ENCODE measurements at regions not wholly inside any gene's neighbourhood (a gene's known extent, or its start where the extent isn't known, plus 50 kb on each side); places are given as distances from the start of the nearest gene placed in this dataset.
A peak's percentile ranks its signal among the peaks of the same experiment; 100 is the strongest.

- peaks cover 6% of the 10 kb centered on the region for H3K4me1 ChIP-seq
- no peak for DNase-seq
- H3K4me3 ChIP-seq, result no peak overlapping the region
- H3K27ac ChIP-seq, result no peak overlapping the region
- WGBS, 2 donors, result 73 to 74% methylated on average over 7 of the region's 7 CpGs
- TF ChIP-seq CTCF (IDR thresholded peaks at IDR 0.05), result no peak
- no peak for TF ChIP-seq POLR2A (IDR thresholded peaks at IDR 0.05)
- ATAC-seq, result no peak
- no peaks in the 10 kb centered on the region for H3K9me3 ChIP-seq
- intact Hi-C loops (cut with DNase I), result no loop called here
- H3K36me3 ChIP-seq (replicated peaks in 1 of 2; ENCODE audit: insufficient read depth in 1 of 2, low read depth in 2 of 2), result no peaks in the 10 kb centered on the region
- no peaks in the 10 kb centered on the region for H3K27me3 ChIP-seq
Observed at GRCh38 chr11:122230385-122230755, 114.4 kb upstream of the BLID start.

- ATAC-seq (no peak), DNase-seq (peak in 1 of 4 donors; percentile 15)
- Histone ChIP-seq H3K27me3 (no peaks in the 10 kb centered on the region), H3K4me1 (no peaks in the 10 kb centered on the region), H3K9me3 (no peaks in the 10 kb centered on the region), H3K4me3 (no peak overlapping the region), H3K36me3 (replicated peaks in 1 of 2; ENCODE audit: insufficient read depth in 1 of 2, low read depth in 2 of 2) (no peaks in the 10 kb centered on the region), H3K27ac (no peak overlapping the region)
- TF ChIP-seq CTCF (IDR thresholded peaks at IDR 0.05), result no peak
- TF ChIP-seq POLR2A (IDR thresholded peaks at IDR 0.05), result no peak
- intact Hi-C loops (cut with DNase I), result loop anchor here (5.0 kb wide), 1 partner anchor 68 kb away; no protein-coding TSS in a partner anchor
- WGBS, 2 donors, result 64 to 67% methylated on average over 22 of the region's 22 CpGs
Observed at GRCh38 chr11:122229481-122230384, 113.7 kb upstream of the BLID start.

GRCh38 chr11:122229078-122229477, 113.1 kb upstream of the BLID start:
- WGBS, 2 donors, result 64 to 92% methylated on average over 2 of the region's 2 CpGs
- intact Hi-C loops (cut with DNase I), result loop anchor here (5.0 kb wide), 1 partner anchor 68 kb away; no protein-coding TSS in a partner anchor
- H3K4me1 ChIP-seq, result no peaks in the 10 kb centered on the region
- H3K27ac ChIP-seq, result no peak overlapping the region
- H3K9me3 ChIP-seq, result no peaks in the 10 kb centered on the region
- no peak overlapping the region for H3K4me3 ChIP-seq
- H3K36me3 ChIP-seq (replicated peaks in 1 of 2; ENCODE audit: insufficient read depth in 1 of 2, low read depth in 2 of 2), result no peaks in the 10 kb centered on the region
- ATAC-seq, result no peak
- no peak for DNase-seq
- no peaks in the 10 kb centered on the region for H3K27me3 ChIP-seq
- TF ChIP-seq POLR2A (IDR thresholded peaks at IDR 0.05) (no peak), CTCF (IDR thresholded peaks at IDR 0.05) (no peak)

GRCh38 chr11:122226810-122227379, 110.9 kb upstream of the BLID start:
- 74 to 87% methylated on average over 4 of the region's 4 CpGs for WGBS, 2 donors
- no peaks in the 10 kb centered on the region for H3K9me3 ChIP-seq
- H3K27ac ChIP-seq, result no peak overlapping the region
- H3K27me3 ChIP-seq, result no peaks in the 10 kb centered on the region
- H3K4me3 ChIP-seq, result no peak overlapping the region
- no peak for TF ChIP-seq POLR2A (IDR thresholded peaks at IDR 0.05)
- no peak for TF ChIP-seq CTCF (IDR thresholded peaks at IDR 0.05)
- H3K36me3 ChIP-seq (replicated peaks in 1 of 2; ENCODE audit: insufficient read depth in 1 of 2, low read depth in 2 of 2), result no peaks in the 10 kb centered on the region
- H3K4me1 ChIP-seq, result no peaks in the 10 kb centered on the region
- DNase-seq, result no peak
- ATAC-seq, result no peak
- intact Hi-C loops (cut with DNase I), result loop anchor here (5.0 kb wide), 1 partner anchor 70 kb away; no protein-coding TSS in a partner anchor

Measured in body of pancreas (tissue), 4 donors.